SU-DHL-6 (cell line): ENCODE measurements at regions not wholly inside any gene's neighbourhood (a gene's known extent, or its start where the extent isn't known, plus 50 kb on each side); places are given as distances from the start of the nearest gene placed in this dataset.

Source experiments
- CTCF ChIP-seq: fragments of 200-600 bp; sonication (generic); IDR thresholded peaks from one replicate; pipeline ENCODE4 v1.5.1; 2017; ENCODE audit warnings: antibody characterized with exemption, mild to moderate bottlenecking, low read length, moderate library complexity; ENCODE audit not compliant: insufficient read depth, poor library complexity, severe bottlenecking
- EZH2phosphoT487 ChIP-seq: fragments of 200-600 bp; sonication (generic), shearing (Covaris generic); conservative IDR thresholded peaks from 2 replicates; pipeline ENCODE4 v1.6.1; 2018; ENCODE audit warnings: mild to moderate bottlenecking, antibody characterized with exemption, low read length, moderate library complexity, mixed read lengths

DNA sequence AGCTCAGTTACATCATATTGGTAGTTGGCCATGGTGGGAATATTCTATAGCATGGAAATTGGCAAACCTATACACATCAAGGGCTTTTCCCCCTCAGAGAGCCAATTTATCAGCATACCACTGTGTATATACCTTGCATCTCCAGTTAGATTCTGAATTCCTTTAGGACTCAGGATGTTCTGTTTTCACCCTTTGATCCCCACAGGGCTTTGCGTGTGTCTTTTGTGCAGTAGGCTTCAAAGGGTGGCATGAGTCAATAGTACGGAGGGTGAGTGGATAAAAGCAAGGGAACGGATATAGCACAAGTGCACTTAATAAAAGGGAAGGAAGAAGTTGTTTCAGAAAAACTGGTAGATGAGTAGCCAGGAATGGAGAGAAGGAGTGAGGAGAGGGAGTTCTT, 99.2 kb upstream of the RGMA start:
- TF ChIP-seq CTCF (no peak), EZH2phosphoT487 (no peak)
